HG03025 (cell line): ENCODE measurements at regions not wholly inside any gene's neighbourhood (a gene's known extent, or its start where the extent isn't known, plus 50 kb on each side); places are given as distances from the start of the nearest gene placed in this dataset.
"Not testable (repeated sequence)": the region's sequence is repeated elsewhere in the genome, so short reads cannot be mapped to it uniquely, and the experiment has no call there.

Source experiments
- ATAC-seq: cut with Tn5 transposase; IDR thresholded peaks from one replicate; pipeline ENCODE4 v1.9.1; 2021; ENCODE audit warnings: mild to moderate bottlenecking, moderate library complexity; ENCODE audit not compliant: unreplicated experiment, low FRiP score

DNA sequence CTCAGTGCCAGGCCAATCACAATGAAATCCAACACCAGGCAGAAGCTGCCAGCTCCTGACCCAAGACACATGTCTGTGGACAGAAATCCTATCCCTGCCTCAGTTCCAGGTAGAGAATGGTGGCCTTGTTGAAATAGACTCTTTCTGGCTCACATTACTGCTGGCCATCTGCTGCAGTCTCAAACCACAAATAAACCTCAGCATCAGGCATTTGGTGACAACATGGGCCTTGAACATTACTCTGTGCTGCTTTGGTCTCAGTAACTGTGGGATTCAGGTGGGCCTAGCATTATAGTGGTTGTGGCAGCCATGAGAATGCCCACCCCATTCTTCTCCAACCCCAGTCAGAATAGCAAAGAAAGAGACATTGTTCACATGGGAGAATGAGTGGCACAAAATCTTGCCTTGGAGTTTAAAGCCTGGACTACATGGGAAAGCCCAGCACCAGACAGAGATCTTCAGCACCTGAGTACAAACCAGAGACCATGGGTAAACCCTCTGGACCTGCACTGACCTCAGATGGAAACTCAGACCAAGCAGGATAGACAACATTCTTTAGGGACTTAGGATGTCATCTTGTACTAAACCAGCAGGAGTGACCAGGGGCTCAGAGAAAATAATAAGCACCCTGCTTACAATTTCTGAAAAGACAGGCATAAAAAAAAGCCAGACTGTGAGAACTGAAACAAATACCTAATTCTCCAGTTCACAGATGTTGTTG is 50.4 kb upstream of the TRAM1L1 start:
- no peak for ATAC-seq

DNA sequence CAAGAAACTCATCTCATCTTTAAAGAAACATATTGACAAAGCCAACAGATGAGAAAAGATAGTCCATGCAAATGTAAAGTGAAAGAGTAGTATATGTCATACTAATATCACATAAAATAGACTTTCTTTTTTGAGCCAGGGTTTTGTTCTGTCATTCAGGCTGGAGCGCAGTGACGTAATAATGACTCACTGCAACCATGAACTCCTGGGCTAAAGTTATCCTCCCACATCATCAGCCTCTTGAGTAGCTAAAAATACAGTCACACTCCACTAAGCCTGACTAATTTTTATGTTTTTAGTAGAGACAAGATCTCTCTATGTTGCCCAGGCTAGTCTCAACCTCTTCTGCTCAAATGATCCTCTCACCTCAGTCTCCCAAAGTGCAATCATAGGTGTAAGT is 51.8 kb upstream of the TRAM1L1 start:
- ATAC-seq = no peak

DNA sequence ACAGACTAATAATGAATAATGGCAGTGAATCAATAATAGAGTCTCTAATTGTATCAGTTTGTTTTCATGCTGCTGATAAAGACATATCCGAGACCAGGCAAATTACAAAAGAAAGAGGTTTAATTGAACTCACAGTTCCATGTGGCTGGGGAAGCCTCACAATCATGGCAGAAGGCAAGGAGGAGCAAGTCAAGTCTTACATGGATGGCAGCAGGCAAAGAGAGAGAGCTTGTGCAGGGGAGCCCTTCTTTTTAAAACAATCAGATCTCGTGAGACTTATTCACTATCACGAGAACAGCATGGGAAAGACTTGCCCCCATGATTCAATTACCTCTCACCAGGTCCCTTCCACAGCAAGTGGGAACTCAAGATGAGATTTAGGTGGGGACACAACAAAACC is 53.4 kb upstream of the TRAM1L1 start:
- not testable (repeated sequence) for ATAC-seq

DNA sequence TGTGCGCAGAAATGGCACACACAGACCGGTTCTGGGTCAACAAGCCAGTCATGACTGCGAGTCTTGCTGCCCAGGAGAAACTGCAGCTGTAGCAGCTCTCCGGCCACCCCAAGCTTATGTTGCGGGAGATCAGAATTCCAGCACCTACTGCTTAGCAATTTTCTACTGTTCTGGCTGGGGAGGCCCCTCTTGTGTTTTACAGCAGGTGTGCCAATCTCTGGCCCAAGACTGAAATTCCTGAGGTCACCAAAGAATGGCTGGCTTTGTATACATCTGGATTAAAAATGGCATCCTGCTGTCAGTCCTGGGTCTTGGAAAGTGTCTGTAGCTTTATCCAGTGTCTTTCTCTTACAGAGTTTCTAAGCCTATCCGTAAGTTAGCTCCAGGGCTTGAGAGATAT is 68.9 kb upstream of the TRAM1L1 start:
- ATAC-seq = no peak

DNA sequence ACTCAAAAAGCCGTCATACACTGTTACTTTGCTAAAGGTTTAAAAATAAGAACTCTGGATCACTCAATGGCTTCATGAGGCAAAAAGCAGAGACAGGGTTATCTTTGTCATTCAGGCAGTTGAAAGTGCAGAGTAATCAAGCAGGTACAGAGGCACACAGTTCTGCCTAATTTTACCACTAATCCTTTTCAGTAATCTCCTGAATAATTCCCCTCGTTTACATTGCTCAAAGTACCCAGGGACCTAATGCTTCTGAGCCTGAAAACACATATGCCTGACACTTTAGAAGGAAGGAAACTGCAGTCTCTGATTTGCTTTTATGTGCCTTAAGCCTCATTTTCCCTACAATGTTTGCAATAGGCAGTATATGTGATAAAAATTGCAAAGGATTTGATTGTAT is 71.4 kb upstream of the TRAM1L1 start:
- ATAC-seq = no peak

DNA sequence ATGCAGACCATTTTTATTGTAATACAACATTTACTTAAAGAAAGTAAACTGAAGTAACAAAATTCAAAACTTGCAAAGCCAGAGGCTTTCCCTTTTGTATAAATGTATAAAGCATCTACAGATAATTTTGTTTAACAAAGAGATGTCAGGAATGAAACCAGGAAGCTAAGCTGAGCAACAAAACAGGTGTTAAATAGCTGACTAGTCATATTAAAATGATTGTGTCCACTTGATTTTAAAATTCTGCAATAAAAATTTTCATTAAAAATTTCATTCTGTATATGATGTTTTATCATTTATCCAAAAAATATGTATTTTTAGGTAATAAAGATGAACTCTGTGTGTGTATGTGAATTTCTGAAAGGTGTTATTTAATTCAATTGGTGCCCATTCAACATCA is 72.0 kb upstream of the TRAM1L1 start:
- ATAC-seq = no peak

DNA sequence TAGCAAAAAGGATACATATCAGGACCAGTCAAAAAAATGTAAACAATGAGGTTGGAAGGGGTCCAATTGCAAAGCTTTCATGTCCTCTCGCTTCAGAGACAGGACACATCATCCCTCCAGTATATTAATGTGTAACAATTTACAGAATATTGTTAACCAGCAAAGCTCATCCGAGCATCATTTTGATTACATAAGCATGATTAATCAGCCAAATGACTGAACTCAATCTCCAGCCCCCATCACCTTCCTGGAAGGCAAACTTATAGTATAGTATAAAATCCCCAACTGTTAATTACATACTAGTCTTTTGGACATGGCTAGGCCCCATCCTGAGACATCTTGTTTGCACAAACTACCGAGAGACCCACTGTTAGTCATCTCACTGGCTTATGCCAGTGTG is 77.6 kb upstream of the TRAM1L1 start:
- ATAC-seq = no peak

DNA sequence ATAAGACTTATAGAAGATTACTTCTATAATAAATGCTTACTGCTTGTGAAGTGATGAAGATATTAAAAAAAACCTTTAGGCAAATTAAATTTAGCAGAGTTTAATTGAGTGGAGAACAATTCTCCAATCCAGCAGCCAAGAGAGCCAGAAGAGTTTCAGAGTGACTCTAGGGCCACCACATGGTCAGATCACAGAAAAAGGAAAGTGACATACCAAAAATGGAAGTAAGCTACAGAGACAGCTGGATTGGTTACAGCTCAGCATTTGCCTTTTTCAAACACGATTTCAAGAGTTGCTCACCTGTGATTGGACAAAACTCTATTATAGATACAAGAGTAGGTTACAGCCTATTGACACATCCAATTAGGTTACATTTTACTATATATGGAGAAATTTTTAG is 79.0 kb upstream of the TRAM1L1 start:
- no peak for ATAC-seq

DNA sequence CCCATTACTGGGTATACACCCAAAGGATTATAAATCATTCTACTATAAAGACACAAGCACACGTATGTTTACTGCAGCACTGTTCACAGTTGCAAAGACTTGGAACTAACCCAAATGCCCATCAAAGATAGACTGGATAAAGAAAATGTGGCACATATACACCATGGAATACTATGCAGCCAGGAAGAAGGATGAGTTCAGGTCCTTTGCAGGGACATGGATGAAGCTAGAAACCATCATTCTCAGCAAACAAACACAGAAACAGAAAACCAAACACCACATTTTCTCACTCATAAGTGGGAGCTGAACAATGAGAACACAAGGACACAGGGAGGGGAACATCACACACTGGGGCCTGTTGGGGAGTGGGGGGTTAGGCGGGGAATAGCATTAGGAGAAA is 90.0 kb upstream of the TRAM1L1 start:
- not testable (repeated sequence) for ATAC-seq

DNA sequence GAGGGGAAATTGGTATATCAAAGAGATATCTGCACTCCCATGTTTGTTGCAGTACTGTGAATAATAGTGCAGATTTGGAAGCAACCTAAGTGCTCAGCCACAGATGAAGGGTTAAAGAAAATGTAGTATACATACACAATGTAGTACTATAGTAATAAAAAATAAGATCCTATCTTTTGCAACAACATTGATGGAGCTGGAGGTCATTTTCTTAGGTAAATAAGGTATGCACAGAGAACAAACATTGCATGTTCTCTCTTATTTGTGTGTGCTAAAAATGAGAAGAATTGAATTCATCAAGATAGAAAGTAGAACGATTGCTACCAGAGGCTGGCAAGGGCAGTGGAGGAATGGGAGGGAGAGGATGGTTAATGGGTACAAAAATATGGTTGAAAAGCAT is 117.9 kb upstream of the TRAM1L1 start:
- ATAC-seq = no peak

DNA sequence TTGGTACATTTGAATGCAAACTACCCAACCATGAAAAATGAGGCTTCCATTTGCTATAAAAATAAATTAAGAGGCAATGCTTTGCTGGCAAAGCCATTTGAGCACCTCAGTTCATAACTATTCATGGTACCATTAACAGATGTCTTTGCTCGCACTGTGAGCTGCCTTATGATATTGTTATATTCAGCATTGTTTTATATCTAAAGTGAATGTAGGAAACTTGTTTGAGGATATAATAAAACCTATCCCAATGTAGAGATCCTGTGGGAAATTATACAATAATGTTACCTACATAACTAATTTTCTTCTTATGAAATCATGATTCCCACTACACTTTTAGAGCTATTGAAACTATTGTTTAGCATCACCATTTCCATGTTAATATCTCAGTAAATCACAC is 125.2 kb upstream of the TRAM1L1 start:
- no peak for ATAC-seq

DNA sequence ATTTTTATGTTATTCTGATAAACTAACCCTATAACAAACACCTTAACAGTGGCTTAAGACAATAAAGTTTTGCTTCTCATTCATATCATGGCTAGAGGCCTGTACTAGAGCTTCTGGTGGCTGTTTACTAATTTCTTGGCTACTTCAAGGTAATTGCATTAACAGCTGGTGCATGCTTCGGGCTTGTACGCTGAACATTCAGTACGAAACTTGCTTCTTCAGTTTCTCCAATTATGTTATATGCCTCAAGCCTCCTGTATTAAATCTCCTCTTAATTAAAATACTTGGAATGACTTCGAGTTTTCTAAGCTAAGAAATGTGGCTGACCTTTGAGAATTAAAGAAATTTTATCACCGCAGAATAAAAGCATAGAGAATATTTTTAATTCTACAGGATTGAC is 138.9 kb upstream of the TRAM1L1 start:
- ATAC-seq = no peak

DNA sequence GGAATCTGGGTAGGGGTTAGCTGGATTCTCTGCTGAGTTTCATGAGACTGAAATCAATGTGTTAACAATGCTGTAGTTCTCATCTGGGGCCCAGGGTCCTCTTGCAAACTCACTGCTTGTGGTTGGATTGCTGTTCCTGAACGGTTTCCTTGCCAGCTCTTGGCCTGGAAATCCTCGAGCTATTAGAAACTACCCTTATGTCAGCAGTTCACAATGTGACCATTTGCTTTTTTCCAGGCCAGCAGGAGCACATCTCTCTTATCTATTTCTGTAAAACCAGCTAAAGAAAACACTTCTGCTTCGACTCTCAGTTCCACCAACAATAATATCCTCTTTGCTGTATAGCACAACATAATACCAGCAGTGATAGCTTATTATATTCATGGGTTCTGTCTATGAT is 140.1 kb upstream of the TRAM1L1 start:
- no peak for ATAC-seq

DNA sequence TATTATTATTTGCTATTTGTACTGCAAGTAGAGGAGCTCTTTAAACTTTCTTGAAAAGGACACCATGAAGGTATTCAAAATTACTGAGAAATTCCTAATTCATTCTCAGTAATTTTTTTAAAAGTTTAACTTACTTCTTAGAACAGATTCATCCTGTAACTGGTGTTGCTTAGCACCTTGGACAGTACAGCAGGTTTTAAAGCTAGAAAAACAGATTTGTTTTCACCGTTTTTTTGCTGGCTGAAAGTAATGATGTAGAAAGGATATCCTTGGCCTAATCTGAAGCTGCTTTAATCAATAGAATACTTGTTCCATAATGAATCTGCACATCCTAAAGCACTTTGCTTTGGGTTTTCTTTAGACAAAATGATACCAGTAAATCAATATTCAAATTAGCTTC is 142.5 kb upstream of the TRAM1L1 start:
- no peak for ATAC-seq

DNA sequence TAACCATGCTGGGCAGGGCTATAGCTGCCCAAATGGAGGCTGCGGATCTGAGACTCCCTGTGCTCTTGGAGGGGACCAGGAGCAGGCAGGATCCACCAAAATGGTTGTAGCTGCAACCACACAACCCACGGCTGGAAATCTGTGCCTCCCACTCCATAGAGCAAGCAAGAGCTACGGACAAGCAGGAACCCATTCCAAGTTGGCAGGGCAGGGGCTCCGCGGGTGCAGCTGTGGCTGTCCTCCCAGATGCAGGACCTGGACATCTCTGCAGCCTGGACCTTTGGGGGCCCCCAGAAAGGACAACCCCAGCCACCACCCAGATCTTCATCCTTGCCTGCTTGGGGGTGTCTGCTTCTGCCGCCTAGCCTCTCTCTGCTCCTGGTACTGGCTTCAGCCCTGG is 154.1 kb upstream of the TRAM1L1 start:
- no peak for ATAC-seq

DNA sequence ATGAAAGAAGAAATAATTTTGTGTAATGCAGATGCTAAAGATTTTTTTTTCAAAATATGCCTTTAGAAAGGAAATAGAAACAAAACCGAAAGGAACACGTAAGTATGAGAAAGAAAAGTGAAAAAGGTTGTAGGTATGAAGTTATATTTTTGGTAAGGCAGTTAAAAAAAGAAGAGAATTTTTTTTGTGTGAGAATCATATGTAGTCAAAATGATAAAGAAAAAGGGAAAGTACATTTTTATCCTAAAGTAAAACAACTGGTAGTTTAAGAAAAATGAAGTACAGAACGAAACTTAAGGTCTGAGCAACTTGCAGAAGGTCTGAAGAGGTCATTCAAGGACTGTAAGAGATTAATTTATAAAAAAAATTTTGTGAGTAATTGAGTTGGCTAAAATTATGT is 164.0 kb upstream of the TRAM1L1 start:
- peak; percentile 94 for ATAC-seq

DNA sequence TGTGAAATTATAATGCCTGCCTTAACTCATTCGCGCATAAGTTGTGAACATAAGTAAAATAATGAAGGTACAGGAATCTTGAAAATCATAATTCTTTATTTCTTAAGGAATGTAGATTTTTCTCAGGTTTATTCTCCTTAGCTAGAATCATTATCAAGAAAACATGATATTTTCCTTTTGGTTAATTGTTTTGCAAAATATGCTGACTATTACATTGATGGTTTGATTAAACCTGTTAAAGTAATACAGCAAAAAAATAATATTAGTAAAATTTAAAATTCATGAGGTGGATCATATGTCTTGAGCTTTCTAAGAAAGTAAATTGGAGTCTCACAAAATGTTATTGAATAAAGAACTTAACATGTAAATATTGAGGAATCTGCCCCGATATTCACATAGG is 178.7 kb upstream of the TRAM1L1 start:
- no peak for ATAC-seq

DNA sequence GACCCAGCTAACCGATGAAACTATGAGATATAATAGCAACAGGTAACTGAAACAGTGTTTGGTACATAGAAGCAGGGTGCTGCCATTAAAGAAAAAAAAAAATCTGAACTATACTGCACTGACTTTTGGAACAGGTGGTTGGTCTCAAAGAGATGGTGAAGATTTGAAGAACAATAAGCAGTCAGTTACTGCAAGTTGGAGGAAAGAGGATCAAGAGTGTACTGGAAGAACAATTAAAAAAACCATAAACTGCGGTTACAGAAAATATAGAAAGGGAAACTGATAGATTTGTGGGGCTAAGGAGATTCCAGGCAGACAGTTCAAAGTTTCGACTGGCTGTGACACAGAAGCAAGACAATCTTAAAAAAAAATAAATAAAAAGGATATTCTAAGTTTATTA is 181.9 kb upstream of the TRAM1L1 start:
- peak; percentile 49 for ATAC-seq

DNA sequence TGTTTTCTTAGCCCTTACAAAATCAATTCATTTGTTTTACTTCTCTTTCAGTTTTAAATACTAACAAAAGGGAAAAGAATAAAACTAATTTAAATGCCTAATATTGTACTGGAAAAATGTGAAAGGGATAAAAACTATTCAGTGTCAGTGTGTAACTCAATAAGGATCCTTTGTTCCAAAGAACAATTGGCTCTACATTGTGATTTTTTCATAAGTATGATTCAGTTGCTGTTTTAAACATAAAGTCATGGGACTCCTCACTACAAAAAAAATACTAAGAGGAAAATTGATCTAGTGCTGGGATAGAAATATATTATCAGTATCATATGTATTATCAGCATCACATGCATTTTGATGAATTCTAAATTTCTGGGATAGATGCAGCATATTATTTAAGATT is 199.4 kb upstream of the TRAM1L1 start:
- ATAC-seq = no peak

DNA sequence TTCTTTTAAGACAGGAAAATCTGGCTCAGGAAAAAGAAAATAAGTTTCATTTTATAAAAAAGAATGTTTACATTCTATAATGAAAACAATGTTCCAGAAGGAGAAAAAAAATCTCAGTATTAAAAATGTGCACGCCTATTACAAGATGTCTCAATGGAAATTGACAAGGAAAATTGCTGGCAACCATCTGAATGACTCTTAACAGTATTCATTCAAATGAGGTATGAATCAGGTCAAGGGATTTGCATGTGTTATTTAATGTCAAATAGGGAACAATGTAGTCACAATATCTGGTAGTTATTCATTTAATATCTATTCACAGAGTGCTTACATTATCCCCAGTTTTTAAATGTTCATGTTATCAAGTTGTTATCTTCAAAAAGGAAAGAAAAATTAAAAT is 208.4 kb upstream of the TRAM1L1 start:
- ATAC-seq = no peak

DNA sequence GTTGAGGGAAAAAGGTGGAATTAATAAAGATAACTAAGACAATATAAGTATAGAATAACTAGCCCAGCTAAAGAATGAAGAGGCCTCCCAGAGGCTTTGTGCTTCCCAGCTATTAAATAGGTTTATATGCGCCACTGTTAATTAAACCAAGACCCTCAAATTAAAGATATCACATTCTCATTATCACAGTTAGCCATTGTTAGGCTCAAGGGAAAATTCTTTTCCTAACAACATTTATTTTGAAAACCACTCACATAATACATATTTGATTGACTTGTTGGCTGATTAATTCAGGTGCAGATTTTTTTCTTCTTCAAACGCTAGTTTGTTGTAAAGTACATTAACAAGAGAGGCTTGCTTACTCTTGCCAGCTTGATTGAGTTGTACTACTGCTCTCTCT is 216.8 kb upstream of the TRAM1L1 start:
- ATAC-seq = no peak

DNA sequence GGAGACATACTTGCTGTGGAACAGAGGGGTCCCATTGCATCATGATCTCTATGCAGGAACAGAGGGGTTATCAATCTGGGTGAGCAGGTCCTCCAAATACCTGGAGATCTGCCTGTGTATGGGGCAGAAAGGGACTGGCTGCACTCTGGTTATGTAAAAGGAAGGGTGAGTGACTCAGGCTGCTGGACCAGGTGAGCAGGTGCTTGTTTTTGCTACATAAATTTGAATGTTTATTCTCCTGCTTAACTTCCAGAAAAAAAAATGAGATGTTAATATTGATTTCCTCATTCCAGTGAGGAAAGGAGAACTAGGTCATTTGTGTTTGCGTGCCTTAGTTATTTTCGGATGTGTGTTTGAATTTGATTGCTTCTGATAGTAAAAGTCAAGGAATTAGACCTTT is 225.8 kb upstream of the TRAM1L1 start:
- no peak for ATAC-seq

DNA sequence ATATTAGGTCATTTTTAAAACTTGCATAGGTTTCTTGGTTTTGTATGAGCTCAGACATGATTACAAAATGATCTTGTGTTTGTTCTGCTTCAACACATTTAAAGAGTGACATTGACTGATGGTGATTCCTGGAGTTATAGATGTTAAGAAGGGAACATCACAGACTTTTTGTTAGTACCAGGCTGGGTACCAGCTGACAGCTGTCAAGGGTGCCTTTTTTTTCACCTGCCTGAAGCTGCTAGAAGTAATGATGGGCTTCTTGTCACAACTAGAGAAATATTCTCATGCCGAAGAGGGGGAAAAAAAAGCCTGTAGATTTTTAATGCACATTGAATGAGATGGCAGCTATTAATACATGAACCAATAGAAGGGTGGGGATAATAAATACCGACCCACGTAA is 226.6 kb upstream of the TRAM1L1 start:
- ATAC-seq = no peak
